Medulla oblongata (tissue), 1 donor: ENCODE measurements at regions not wholly inside any gene's neighbourhood (a gene's known extent, or its start where the extent isn't known, plus 50 kb on each side); places are given as distances from the start of the nearest gene placed in this dataset.

Experiments
- DNase-seq: peaks from one replicate; pipeline ENCODE4 v3.0.0-alpha.2; 2015; ENCODE audit errors: extremely low spot score

DNA sequence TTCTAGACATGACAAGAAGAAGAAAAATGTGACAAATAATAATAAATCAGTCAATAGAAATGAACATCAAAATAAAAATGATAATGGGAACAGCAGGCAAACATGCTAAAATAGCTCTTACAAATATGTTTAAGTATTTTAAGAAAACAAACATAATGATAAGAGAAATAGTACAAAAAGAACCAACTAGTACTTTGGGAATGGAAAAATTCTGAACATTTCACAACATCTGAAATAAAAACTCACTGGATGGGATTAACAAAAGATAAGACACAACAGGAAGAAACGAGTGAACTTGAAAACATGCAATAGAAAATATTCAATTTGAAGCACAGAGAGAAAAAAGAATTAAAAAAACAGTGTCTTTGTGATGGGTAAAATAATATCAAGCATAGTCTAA lies 115.2 kb upstream of the TSPAN2 start:
- DNase-seq, result no peak

DNA sequence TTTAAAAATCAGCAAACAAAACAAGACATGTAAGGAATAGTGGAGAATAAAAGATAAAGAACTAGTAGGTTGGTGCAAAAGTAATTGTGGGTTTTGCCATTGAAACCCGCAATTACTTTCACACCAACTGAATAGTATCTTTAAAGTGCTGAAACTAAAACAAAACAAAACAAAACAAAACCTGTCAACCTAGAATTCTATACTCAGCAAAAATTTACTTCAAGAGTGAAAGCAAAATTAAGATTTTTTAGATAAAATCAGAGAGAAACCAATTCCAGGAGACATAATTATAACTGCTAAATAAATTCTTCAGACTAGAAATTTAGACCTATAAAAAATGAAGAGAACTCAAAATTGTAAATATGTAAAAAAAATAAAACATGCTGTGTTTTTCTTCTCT lies 114.0 kb upstream of the TSPAN2 start:
- DNase-seq, result no peak

DNA sequence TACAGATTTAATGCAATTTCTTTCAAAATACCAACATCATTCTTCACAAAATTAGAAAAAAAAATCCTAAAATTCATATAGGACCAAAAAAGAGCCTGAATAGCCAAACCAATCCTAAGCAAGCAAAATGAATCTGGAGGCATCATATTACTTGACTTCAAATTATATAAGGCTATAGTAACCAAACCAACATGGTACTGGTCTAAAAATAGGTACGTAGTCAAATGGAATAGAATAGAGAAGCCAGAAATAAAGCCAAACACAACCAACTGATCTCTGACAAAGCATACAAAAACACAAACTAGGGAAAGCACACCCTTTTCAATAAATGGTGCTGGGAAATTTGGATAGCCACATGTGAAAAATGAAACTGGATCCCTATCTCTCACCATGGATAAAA lies 112.3 kb upstream of the TSPAN2 start:
- no peak for DNase-seq

DNA sequence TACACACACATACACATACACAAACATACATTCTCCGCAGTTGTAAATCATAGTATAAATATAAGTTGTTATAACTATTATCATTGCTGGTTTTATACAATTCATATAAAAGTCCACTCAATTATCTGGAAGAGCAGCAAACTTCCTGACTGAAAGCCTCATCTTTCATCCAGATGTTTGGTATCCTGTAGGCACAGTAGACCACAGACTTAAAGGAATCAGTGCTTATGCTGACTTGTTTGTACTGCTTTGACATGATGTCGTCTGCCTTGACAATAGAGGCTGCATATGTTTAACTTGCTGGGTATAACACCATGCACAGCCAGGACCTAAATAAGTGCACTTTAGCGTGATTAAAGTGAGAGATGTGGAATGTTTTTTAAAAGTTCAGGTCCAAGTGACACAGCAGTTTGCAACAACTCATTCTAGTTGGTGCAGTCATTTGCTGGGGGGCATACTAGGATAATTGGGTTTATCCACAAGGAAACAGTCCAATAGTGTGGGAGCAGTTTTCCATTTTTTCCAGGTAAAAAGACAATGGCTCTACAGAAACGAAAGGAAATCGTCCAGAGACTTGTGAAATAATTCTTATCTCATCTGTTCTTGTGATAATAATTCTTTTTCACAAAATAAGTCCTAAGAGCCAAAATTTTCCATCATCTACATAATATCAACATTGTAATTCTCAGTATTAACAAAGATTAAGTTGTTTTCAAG lies 110.3 kb upstream of the TSPAN2 start:
- DNase-seq, result no peak

DNA sequence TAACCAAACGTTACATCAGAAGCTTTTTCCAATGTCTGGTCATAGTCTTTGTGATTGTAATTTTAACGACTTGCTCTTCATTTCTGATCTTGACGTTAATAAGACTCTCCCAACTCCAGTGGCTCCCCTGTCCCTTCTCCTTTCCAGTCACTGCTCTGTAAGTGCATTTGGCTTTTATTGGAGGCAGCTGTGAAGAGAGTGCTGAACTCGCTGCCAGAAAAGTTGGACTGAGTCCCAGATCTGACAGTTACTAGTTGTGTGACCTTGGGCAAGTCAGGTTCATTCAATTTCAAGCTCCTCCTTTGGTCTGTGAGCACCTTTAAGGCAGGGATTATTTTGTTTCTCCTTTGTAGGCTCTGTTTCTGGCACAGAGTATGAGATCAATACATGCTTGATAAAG lies 109.6 kb upstream of the TSPAN2 start:
- DNase-seq, result no peak

DNA sequence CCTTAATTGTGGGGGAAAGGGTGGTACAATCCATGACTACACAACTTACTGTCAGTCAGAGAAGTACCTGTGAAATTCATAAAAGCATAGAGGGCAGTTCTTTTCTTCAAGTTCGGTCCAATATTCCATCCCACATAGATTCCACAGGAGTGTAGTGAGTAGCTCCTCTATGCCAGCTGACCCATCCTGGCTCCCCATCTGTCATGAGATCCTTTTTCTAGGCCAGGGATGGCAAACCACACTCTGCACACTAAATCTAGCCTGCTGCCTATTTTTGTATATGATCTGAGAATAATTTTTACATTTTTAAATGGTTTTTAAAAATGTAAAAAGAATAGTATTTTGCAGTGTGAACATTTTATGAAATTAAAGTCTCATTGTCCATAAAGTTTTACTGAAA lies 107.0 kb upstream of the TSPAN2 start:
- no peak for DNase-seq

DNA sequence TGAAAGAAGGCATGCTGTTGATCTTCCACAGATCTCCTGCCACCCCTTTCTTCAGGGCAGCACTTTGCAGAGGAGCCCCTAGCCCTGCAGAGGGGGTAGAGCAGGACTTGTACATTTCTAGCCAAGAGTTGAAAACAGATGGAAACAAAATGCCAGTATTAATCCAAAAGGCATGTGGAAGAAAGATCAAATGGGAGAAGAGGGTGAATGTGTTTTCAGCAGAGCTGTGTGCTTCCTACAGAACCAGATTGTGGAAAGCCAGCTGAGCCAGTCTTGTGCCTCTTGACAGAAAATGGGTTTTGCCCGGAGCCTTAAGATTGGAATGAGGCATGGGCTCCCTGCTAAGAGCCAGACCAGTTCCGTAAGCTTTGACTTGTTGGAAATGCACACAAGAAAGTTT lies 105.2 kb upstream of the TSPAN2 start:
- no peak for DNase-seq

DNA sequence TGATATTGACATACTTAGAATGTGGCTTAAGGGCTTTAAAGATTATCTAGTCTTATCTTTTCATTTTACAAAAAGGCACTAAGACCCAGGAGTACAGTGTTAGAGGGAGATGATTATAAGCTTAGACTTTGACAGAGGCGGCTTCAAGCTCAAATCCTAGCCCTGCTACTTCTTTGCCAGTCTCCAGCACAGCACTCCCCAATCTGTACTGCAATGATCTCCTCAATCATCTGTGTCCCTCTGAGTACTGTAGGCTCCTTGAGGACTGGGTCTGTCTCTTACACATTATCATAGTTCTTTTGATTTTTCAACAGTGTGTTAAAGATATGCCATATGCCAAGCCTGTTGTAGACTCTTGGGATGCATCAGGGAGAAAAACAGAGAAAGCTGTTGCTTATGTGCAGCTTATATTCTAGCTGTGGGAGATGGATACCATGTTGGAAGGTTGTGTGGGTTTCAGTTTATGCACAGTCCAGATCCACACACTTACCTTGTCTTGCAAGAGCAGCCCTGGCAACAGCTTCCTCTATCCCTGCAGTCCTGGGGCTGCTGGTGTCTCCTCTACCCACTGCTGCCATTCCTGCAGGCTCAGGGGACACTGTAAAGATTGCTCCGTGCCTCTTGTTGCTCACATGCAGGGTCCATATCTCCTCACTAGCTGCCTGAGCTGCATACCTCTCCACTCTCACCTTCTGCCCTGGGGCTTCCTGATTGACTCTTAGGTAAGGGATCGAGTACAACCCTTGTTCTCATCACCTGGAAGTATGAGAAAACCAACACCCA lies 103.9 kb upstream of the TSPAN2 start:
- no peak for DNase-seq

DNA sequence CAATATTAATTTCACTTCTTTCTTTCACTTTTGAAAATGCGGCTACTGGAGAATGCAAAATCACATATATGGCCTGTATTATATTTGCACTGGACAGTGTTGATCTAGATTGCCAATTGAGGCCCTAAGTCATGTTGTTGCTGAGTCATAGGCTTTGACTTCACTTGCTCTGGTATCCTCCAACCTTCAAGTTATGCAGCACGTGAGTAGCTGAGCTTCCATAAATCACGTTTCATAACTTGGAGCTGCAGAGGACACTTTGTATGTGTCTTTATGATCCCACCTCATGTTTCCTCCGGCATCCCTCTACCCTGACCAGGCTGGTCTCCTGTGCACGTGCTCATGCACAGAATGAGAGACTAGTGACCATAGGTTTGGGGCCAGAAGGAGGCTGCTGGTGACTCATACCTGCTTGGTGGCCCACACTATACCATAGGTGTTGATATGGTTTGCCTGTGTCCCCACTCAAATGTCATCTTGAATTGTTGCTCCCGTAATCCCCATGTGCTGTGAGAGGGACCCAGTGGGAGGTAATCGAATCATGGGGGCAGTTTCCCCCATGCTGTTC lies 103.0 kb upstream of the TSPAN2 start:
- DNase-seq, result no peak

DNA sequence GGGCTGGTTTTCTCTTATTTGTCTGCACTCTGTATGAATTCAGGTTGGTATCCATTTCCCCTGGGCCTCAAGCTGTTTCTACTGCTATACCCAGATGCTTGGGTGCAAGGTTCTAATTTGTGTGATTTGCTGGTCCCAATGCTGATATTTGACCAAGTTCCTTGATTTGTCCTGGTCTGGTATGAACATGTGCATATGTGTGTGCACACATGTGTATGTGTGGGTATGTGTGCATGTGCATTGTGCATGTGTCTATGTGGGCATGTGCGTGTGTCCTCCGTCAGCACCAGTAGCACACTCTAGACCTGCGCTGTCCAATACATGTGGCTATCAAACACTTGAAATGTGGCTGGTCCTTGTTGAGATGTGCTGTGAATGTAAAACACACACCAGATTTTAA lies 102.4 kb upstream of the TSPAN2 start:
- no peak for DNase-seq

DNA sequence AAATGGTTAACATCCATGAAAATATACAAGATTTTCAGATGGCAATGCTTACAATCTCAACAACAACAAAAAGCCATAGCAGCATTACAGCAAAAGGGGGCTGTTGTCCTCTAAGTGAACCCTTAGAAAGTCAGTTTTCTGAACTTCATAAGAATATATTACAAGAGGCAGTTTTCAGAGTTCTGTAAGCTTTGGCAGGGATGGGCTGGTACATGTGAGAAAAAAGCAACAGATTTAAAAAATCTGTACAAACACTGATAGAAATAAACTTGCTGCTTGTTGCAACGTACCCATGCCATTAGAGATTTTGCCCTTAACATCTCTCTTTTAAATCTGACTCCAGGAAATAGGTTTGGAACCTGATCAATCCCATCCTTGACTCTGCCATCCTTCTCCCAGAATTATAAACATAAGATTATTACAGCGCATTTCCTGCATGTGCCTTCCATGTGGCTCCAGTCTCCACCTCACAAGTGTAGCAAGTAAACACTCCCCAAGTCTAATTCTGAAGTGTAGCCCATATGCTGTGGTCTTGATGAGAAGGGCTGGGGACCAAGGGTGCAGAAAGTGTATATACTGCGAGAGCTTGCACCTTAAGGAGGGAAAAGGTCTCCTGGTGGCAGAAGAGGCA lies 101.4 kb upstream of the TSPAN2 start:
- no peak for DNase-seq

DNA sequence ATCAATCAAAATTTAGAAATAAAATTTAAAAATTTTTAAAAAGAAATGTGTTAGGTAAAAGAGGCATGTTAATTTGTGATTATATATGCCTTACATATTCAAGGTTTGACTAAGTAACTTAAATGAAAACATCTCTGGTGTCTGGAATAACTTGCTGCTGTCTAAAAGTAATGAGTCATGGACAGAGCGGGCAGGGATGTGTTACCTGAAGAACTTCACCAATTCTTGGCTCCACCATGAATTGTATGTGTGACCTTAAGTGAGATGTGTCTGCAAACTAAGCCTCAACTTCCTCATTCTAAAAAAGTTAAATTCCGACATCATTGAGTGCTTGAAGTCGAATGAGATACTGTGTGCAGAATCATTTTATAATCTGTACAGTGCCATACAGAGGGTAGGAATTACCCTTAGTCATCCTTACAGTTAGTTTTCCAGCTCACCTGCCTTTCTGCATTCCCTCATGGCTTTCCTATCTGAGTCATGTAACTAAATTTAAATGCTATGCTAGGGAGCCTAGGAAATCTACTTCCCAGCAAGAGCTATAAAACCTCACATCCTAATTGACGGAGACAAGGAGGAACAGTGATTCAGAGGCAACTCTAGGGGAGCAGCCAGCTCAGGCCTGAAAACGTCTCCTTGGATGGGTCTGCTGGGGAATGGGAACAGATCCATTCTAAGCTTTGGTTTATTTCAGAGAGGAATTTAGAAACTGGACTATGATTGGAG lies 100.7 kb upstream of the TSPAN2 start:
- no peak for DNase-seq

DNA sequence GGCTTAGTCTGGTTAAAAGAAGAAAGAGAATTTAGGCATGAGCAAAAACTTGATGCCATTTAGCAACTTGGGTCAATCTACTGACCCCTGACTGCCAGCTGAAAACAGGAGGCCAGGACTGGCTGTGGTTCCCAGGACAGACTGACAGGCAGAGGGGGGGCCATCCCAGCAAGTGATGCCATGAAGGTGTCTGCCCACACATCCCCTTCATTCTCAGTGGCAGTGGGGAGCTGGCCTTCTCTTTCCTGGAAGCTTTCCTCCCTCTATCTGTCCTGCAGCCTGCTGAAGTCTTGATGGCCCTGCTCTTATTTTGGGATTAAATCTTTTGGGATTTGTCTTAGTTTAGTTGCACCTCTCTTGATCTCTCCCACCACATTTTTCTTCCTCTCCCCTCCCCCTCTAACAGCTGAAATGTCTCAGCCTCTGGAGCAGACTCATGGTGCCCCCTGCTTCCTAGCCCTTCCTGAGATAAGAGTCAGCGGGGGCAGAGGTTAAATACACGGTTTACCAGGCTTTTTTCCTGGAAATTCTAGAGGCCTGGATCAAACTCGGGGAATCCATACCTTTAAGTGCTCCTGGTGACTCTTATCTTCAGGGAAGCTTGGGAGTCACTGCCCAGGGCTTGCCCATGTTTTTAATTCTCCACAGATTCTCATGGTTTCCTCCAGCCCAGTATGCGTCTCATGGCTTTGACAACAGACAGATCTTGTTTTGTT lies 99.5 kb upstream of the TSPAN2 start:
- DNase-seq, result no peak

DNA sequence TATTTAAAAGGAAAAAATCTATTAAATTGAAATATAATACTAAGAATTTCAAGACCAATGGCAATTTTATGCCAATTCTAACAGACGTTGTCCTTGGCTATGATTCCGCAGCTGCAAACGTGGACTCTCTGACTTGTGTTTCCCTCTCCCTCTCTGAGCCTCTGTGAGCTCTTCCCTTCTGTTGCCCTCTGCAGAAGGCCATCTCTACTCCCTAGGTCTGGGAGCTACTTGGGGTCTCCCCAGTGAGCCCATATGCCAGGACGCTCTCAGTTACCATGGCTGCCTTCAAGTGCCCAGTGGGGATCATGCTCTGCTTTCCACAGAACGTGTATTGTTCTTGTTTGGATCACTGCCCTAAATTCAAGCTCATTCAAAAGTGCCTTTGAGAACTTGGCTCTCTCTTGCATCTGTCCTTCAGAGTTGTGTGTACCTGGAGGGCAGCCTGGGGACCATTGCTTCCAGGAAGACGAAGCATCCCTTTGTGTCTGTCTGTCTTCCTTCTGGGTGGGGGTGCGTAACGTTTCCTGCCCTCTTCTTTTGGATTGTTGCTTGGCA lies 97.5 kb upstream of the TSPAN2 start:
- DNase-seq, result peak; percentile 57

DNA sequence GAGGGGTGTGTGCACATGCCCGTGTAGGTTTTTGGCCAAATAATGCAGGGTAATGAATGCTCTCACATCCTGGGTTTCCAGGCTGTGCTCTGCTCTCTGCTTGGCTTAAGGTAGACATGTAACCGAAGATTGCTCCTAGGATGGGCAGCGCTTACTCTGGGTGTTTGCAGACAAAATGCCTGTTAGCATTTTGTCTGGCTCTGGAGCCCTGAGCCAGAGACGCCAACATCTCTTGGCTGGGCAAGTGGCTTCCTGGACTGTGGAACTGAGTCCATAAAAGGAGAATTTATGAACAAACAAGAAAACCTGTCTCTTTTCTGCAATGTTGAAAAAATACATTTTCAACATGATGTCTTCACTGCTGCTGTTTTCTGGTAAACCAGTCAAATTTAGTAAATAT lies 96.0 kb upstream of the TSPAN2 start:
- no peak for DNase-seq

DNA sequence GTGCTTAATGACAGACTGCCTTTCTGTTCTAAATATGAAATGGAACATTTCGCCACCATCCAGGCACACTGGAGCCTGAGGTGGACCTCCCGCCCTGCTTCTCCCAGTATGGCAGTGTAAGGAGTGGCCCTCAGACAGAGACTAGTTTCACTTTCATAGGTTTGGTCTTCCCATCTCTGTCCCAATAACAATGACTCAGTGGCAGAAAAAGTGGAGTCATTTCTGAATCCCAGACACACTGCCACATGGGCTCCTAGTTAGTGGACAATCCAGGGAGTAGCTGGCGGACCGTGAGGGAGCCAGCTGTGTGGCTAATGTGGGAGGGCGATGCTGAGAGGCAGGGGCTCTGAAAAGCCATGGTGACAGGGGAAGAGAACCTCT lies 95.6 kb upstream of the TSPAN2 start:
- DNase-seq, result no peak

DNA sequence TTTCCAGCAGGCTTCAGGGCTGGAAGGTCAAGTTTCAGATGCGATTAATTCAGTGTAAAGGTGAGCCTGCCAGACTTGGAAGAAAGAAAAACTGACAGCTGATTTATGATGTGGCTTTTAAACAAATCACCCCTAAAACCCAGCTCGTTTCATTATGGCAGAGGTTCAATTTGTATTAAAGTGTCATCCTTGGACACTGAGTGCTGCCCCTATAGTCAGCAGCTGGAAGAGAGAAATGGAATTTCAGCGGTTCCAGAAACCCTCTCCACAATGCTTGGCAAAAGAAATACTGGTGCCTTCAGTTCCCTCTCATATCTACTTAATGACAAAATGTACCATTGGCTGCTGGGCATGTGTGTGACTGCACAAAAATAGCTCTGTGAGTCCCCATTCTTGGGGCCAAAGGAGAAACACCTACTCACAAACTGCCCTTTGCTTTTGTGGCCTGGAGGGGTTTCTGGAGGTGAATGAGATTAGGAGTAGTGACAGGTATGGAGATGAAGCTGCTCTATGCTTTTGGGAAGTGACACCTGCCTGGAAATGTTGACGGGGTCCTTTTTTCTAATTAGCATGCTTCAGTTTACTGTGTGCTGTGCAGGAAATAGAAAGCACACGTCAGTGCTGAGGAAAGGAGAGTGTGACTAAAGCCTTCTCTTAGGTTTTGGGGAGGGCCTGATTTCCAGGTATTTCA lies 95.1 kb upstream of the TSPAN2 start:
- no peak for DNase-seq

DNA sequence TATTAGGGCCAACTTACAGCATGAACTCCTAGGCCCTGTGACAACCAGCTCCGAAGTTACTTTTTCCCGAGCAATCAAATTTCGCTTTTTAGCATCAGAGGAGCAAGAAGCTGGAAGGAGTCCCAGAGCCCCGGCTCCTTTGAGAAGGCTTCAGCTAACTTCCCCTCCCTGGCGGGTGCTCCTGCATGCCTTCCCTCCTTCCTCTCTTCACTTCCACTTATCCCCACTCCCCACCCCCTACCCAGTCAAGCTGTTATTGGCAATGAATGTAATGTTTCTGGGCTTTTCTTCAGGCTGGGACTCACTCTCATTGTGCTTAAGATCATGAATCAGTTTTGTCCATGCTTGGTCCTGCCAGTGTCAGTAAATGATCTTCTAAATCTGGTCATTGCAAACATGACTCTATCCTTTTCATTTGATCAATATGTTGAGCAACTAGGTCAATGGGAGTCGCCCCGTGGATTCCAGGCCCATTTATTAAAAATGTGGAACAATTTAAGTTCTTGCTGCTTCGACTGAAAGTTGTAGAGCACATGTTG lies 94.5 kb upstream of the TSPAN2 start:
- DNase-seq, result peak; percentile 31

DNA sequence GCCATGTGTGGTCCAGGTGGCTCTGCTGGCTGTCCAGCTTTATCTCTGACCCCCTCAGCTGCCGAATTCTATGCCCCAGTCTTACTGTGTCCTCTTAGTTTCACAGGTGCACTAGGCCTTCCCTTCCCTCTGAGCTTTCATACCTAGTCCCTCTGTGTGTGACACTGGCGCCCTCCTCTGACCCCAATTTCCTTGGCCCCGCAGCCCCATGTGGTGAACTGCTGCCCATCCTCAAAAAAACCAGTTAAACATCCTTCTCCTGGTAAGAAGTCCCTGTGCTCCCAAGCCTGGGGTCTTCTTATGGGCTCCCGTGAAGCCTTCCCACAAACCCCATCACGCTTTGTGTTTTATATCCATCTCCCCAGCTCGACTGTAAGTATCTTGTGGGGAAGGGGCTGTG lies 93.9 kb upstream of the TSPAN2 start:
- DNase-seq, result no peak

DNA sequence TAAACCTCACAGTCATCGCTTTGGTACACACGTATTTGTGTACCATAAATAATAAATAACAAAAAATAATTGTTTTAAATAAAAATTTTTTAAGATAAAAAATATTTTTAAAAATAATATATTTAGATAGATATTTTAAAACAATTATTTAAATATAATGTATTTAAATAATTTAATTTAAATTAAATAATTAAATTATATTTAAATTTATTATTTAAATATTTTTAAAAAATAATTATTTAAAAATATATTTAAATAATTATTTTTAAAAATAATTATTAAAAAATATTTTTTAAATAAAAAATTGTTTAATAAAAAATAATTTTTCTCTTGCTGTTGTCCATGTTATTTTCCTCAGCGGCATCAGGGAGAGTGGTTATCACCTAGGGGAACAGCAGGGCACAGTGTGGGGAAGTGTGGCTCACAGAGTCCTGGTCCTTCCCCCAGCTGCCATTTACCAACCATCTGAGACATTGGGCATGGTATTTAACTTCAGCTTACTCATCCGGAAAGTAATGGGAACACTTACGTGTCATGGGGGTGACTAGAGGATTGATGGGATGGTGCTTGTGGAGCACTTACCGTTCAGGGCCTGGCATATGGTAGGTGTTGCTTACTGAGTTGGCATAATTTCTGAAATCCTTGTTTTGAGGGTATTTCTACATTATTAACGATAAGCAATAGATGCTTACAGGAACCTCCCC lies 92.9 kb upstream of the TSPAN2 start:
- DNase-seq, result no peak
